ENCODE measurements at regions not wholly inside any gene's neighbourhood (a gene's known extent, or its start where the extent isn't known, plus 50 kb on each side); places are given as distances from the start of the nearest gene placed in this dataset.

DNA sequence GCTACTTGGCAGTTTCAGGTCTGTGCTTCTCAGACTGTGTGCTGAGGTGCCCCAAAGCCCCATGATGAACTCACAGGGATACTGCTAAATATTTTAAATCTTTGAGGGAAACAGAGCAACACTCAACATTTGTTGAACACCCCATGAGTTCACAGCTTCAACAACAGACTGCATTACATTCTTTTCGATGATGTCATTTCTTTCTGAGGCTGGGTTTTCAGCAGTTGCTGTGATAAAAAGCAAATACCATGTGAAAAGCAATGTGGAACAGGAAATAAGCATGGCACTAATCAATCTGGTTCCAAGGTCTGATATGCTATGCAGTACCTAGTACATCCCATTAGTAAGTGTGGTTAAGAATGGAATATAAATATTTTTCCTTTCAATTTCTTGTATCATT, 82.7 kb downstream of the RPL27A start:
- TF ChIP-seq, protein P1, sequence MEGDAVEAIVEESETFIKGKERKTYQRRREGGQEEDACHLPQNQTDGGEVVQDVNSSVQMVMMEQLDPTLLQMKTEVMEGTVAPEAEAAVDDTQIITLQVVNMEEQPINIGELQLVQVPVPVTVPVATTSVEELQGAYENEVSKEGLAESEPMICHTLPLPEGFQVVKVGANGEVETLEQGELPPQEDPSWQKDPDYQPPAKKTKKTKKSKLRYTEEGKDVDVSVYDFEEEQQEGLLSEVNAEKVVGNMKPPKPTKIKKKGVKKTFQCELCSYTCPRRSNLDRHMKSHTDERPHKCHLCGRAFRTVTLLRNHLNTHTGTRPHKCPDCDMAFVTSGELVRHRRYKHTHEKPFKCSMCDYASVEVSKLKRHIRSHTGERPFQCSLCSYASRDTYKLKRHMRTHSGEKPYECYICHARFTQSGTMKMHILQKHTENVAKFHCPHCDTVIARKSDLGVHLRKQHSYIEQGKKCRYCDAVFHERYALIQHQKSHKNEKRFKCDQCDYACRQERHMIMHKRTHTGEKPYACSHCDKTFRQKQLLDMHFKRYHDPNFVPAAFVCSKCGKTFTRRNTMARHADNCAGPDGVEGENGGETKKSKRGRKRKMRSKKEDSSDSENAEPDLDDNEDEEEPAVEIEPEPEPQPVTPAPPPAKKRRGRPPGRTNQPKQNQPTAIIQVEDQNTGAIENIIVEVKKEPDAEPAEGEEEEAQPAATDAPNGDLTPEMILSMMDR (IDR thresholded peaks at IDR 0.05): no peak
- TF ChIP-seq POLR2AphosphoS5 (IDR thresholded peaks at IDR 0.05; ENCODE audit: low read depth, low read length): no peak
